VCaP (cell line): ENCODE measurements at regions not wholly inside any gene's neighbourhood (a gene's known extent, or its start where the extent isn't known, plus 50 kb on each side); places are given as distances from the start of the nearest gene placed in this dataset.

ENCODE experiments used
- H3K27ac ChIP-seq: fragments of 450-650 bp; 2 replicates; pipeline ENCODE4 v1.5.1; 2017
- CTCF ChIP-seq: fragments of 450-650 bp; conservative IDR thresholded peaks from 2 replicates; pipeline ENCODE4 v1.5.1; 2017; ENCODE audit warnings: mild to moderate bottlenecking, moderate library complexity

GRCh38 chr10:94156453-94156852 is 162.7 kb downstream of the PLCE1 start:
- no peak overlapping the region for H3K27ac ChIP-seq
- no peak for TF ChIP-seq CTCF

- peak overlapping the region; percentile 43; the same call in 1 of the 2 replicates for H3K27ac ChIP-seq
These were observed 171.5 kb downstream of the PLCE1 start for GRCh38 chr10:94165158-94165611.

GRCh38 chr10:94172332-94172731 is 178.6 kb downstream of the PLCE1 start:
- TF ChIP-seq CTCF: no peak
- no peak overlapping the region for H3K27ac ChIP-seq

- no peak for TF ChIP-seq CTCF
- no peak overlapping the region for H3K27ac ChIP-seq
These were observed 179.9 kb downstream of the PLCE1 start for GRCh38 chr10:94173594-94173993.

- H3K27ac ChIP-seq: no peak overlapping the region
- no peak for TF ChIP-seq CTCF
These were observed 181.1 kb downstream of the PLCE1 start for GRCh38 chr10:94174838-94175237.

- TF ChIP-seq CTCF: no peak
- no peak overlapping the region for H3K27ac ChIP-seq
These were observed 184.1 kb downstream of the NOC3L start for GRCh38 chr10:94178475-94179253.

GRCh38 chr10:94180576-94180975 is 182.2 kb downstream of the NOC3L start:
- no peak for TF ChIP-seq CTCF
- no peak overlapping the region for H3K27ac ChIP-seq

- H3K27ac ChIP-seq: no peak overlapping the region
- TF ChIP-seq CTCF: no peak
These were observed 179.0 kb downstream of the NOC3L start for GRCh38 chr10:94183666-94184264.
